Tibial artery (tissue), 4 donors: ENCODE measurements at regions not wholly inside any gene's neighbourhood (a gene's known extent, or its start where the extent isn't known, plus 50 kb on each side); places are given as distances from the start of the nearest gene placed in this dataset.
"Not testable (repeated sequence)": the region's sequence is repeated elsewhere in the genome, so short reads cannot be mapped to it uniquely, and the experiment has no call there.

ENCODE experiments used
- DNase-seq, 2 donors: peaks; one replicate each; pipeline ENCODE4 v3.0.0-alpha.2; 2019
- H3K27ac ChIP-seq, 2 donors: fragments of 200-600 bp; sonication (generic) in 1 of 2; 1 replicate in 1 of 2; 2 replicates in 1 of 2; pipeline ENCODE4 v1.5.1; 2018 to 2019; ENCODE audit warnings: mild to moderate bottlenecking in 1 of 2
- H3K27me3 ChIP-seq, 2 donors: fragments of 200-600 bp; sonication (generic) in 1 of 2; one replicate each; pipeline versions ENCODE4 v1.5.1 to v1.6.0; 2016 to 2019
- H3K36me3 ChIP-seq, 3 donors: fragments of 200-600 bp; sonication (generic) in 2 of 3; one replicate each; pipeline ENCODE4 v1.5.1; 2016 to 2019; ENCODE audit warnings: mild to moderate bottlenecking in 2 of 3
- H3K4me1 ChIP-seq, 4 donors: fragments of 200-600 bp; sonication (generic) in 2 of 4; 1 replicate in 3 of 4; 2 replicates in 1 of 4; pipeline ENCODE4 v1.5.1; 2016 to 2019
- H3K4me3 ChIP-seq, 2 donors: fragments of 200-600 bp; sonication (generic) in 1 of 2; 1 replicate in 1 of 2; 2 replicates in 1 of 2; pipeline ENCODE4 v1.5.1; 2018 to 2019; ENCODE audit warnings: mild to moderate bottlenecking in 2 of 2
- H3K9me3 ChIP-seq, 3 donors: fragments of 200-600 bp; sonication (generic) in 1 of 3; one replicate each; pipeline ENCODE4 v1.5.1; 2016 to 2019
- CTCF ChIP-seq, 2 experiments: fragments of 200-600 bp in 1 of 2; fragments of 450-650 bp in 1 of 2; IDR thresholded peaks; one replicate each; pipeline ENCODE4 v1.5.1; 2017 to 2019; ENCODE audit warnings: antibody characterized with exemption in 2 of 2, mild to moderate bottlenecking in 1 of 2, moderate library complexity in 1 of 2
- intact Hi-C: fragments of 100-400 bp; cut with DNase I; formaldehyde crosslinking; loops from one replicate; pipeline ENCODE4 v1.15.0; 2023; ENCODE audit warnings: low total_unique reads

GRCh38 chr4:132344924-132345828 is 803.9 kb upstream of the PCDH10 start:
- no peak overlapping the region for H3K27ac ChIP-seq
- peaks cover 0 to 7% (median 0%) of the 10 kb centered on the region in 3 donors for H3K9me3 ChIP-seq
- no peaks in the 10 kb centered on the region for H3K27me3 ChIP-seq
- no peak for DNase-seq
- H3K36me3 ChIP-seq = no peaks in the 10 kb centered on the region
- intact Hi-C loops = no loop called here
- no peaks in the 10 kb centered on the region for H3K4me1 ChIP-seq
- no peak overlapping the region for H3K4me3 ChIP-seq
- no peak for TF ChIP-seq CTCF (IDR thresholded peaks at IDR 0.05)

- no peaks in the 10 kb centered on the region for H3K4me1 ChIP-seq
- no peak overlapping the region for H3K27ac ChIP-seq
- H3K36me3 ChIP-seq = no peaks in the 10 kb centered on the region
- no peak for TF ChIP-seq CTCF (IDR thresholded peaks at IDR 0.05)
- H3K9me3 ChIP-seq = peaks cover 0 to 7% (median 0%) of the 10 kb centered on the region in 3 donors
- DNase-seq = no peak
- H3K27me3 ChIP-seq = no peaks in the 10 kb centered on the region
- intact Hi-C loops = no loop called here
- no peak overlapping the region for H3K4me3 ChIP-seq
These were observed 803.1 kb upstream of the PCDH10 start for GRCh38 chr4:132346016-132346415.

- H3K4me1 ChIP-seq, H3K27ac ChIP-seq, H3K4me3 ChIP-seq, H3K27me3 ChIP-seq, intact Hi-C loops, H3K36me3 ChIP-seq, DNase-seq: not testable (repeated sequence)
- peaks cover 0 to 14% (median 11%) of the 10 kb centered on the region in 3 donors for H3K9me3 ChIP-seq
These were observed 797.5 kb upstream of the PCDH10 start for GRCh38 chr4:132351606-132352005.

- Histone ChIP-seq H3K9me3 (no peaks in the 10 kb centered on the region), H3K27ac (no peak overlapping the region), H3K4me3 (no peak overlapping the region), H3K4me1 (no peaks in the 10 kb centered on the region), H3K36me3 (no peaks in the 10 kb centered on the region), H3K27me3 (no peaks in the 10 kb centered on the region)
- DNase-seq = no peak
- intact Hi-C loops = no loop called here
- no peak for TF ChIP-seq CTCF (IDR thresholded peaks at IDR 0.05)
These were observed 766.9 kb upstream of the PCDH10 start for GRCh38 chr4:132382243-132382642.

- no peak overlapping the region for H3K27ac ChIP-seq
- DNase-seq = no peak
- no peak for TF ChIP-seq CTCF (IDR thresholded peaks at IDR 0.05)
- H3K27me3 ChIP-seq = no peaks in the 10 kb centered on the region
- H3K9me3 ChIP-seq = no peaks in the 10 kb centered on the region
- no peak overlapping the region for H3K4me3 ChIP-seq
- H3K4me1 ChIP-seq = no peaks in the 10 kb centered on the region
- intact Hi-C loops = no loop called here
- no peaks in the 10 kb centered on the region for H3K36me3 ChIP-seq
These were observed 765.4 kb upstream of the PCDH10 start for GRCh38 chr4:132383571-132384199.

- H3K27me3 ChIP-seq = no peaks in the 10 kb centered on the region
- no peak for TF ChIP-seq CTCF (IDR thresholded peaks at IDR 0.05)
- H3K4me3 ChIP-seq = no peak overlapping the region
- no peak for DNase-seq
- H3K4me1 ChIP-seq = no peaks in the 10 kb centered on the region
- intact Hi-C loops = no loop called here
- no peaks in the 10 kb centered on the region for H3K36me3 ChIP-seq
- H3K27ac ChIP-seq = no peak overlapping the region
- H3K9me3 ChIP-seq = no peaks in the 10 kb centered on the region
These were observed 764.4 kb upstream of the PCDH10 start for GRCh38 chr4:132384709-132385108.
